Suprapubic skin (tissue), 3 donors: ENCODE measurements at regions not wholly inside any gene's neighbourhood (a gene's known extent, or its start where the extent isn't known, plus 50 kb on each side); places are given as distances from the start of the nearest gene placed in this dataset.

Experiments
- EP300 ChIP-seq: sonication (generic); formaldehyde crosslinking; IDR thresholded peaks from one replicate; pipeline ENCODE4 v1.6.1; 2017; ENCODE audit warnings: antibody characterized with exemption
- POLR2A ChIP-seq, 2 donors: fragments of 450-650 bp; IDR thresholded peaks; one replicate each; pipeline ENCODE4 v1.6.1; 2017; ENCODE audit warnings: antibody characterized with exemption in 2 of 2, mild to moderate bottlenecking in 2 of 2, moderate library complexity in 2 of 2
- TF ChIP-seq, protein P1 (sequence below), 2 donors: fragments of 200-600 bp in 1 of 2; fragments of 450-650 bp in 1 of 2; sonication (generic) in 1 of 2; IDR thresholded peaks; one replicate each; pipeline ENCODE4 v1.5.1; 2016 to 2019; ENCODE audit warnings: antibody characterized with exemption in 2 of 2, mild to moderate bottlenecking in 1 of 2, moderate library complexity in 1 of 2

GRCh38 chr3:30156586-30157498 lies 449.6 kb upstream of the TGFBR2 start:
- TF ChIP-seq POLR2A (IDR thresholded peaks at IDR 0.05) (no peak), EP300 (no peak)
- TF ChIP-seq, protein P1, sequence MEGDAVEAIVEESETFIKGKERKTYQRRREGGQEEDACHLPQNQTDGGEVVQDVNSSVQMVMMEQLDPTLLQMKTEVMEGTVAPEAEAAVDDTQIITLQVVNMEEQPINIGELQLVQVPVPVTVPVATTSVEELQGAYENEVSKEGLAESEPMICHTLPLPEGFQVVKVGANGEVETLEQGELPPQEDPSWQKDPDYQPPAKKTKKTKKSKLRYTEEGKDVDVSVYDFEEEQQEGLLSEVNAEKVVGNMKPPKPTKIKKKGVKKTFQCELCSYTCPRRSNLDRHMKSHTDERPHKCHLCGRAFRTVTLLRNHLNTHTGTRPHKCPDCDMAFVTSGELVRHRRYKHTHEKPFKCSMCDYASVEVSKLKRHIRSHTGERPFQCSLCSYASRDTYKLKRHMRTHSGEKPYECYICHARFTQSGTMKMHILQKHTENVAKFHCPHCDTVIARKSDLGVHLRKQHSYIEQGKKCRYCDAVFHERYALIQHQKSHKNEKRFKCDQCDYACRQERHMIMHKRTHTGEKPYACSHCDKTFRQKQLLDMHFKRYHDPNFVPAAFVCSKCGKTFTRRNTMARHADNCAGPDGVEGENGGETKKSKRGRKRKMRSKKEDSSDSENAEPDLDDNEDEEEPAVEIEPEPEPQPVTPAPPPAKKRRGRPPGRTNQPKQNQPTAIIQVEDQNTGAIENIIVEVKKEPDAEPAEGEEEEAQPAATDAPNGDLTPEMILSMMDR (IDR thresholded peaks at IDR 0.05): no peak
